ENCODE measurements at regions not wholly inside any gene's neighbourhood (a gene's known extent, or its start where the extent isn't known, plus 50 kb on each side); places are given as distances from the start of the nearest gene placed in this dataset.

DNA sequence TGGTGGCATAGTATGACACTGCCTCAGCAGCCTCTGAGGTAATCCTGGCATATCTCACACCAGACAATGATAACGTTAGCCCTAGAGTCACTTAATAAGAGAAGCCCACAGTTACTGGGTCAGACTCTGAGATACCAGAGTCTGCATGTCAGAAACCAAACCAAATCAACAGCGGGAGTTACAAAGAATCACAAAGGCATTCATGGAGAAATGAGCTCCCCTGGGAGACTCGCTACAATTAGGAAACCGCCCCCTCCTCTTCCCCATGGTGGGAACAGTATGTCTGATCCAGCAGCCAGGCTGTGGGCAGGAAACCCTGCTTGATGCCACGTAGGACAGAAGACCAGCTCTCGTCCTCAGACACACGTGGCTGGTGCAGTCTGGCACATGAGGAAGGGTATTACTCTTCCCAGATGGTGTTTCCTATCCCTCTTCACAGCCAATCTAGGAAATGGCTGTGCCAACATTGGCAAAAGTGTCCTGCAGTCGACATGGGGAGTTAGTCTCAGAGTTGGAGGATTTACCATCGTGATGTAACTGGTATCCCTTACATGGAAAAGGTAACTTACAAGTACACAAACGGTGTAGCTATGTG is 485.4 kb downstream of the ZNF608 start:
- no peak overlapping the region for H3K27ac Mint-ChIP-seq
- H3K36me3 Mint-ChIP-seq, result no peaks in the 10 kb centered on the region
- no peak overlapping the region for H3K4me3 Mint-ChIP-seq
- CTCF ChIA-PET, result no interaction called here
- no peaks in the 10 kb centered on the region for H3K4me1 Mint-ChIP-seq (ENCODE audit: low read depth)
- peaks cover 2% of the 10 kb centered on the region for H3K9me3 Mint-ChIP-seq
- intact Hi-C loops (cut with micrococcal nuclease), result no loop called here
- no peak for DNase-seq
- no peaks in the 10 kb centered on the region for H3K27me3 Mint-ChIP-seq
- POLR2A ChIA-PET, result no interaction called here

GRCh38 chr5:124259017-124259416 is 487.4 kb downstream of the ZNF608 start:
- intact Hi-C loops (cut with micrococcal nuclease), result no loop called here
- H3K36me3 Mint-ChIP-seq, result no peaks in the 10 kb centered on the region
- CTCF ChIA-PET, result no interaction called here

GRCh38 chr5:124257048-124257447 is 489.4 kb downstream of the ZNF608 start:
- intact Hi-C loops (cut with micrococcal nuclease), result no loop called here
- POLR2A ChIA-PET, result no interaction called here
- DNase-seq, result no peak
- H3K36me3 Mint-ChIP-seq, result no peaks in the 10 kb centered on the region
- no peaks in the 10 kb centered on the region for H3K27me3 Mint-ChIP-seq
- H3K4me3 Mint-ChIP-seq, result no peak overlapping the region
- no peaks in the 10 kb centered on the region for H3K4me1 Mint-ChIP-seq (ENCODE audit: low read depth)
- peaks cover 6% of the 10 kb centered on the region for H3K9me3 Mint-ChIP-seq
- H3K27ac Mint-ChIP-seq, result no peak overlapping the region
- CTCF ChIA-PET, result no interaction called here

More at GRCh38 chr5:124259017-124259416, 487.4 kb downstream of the ZNF608 start:
- H3K9me3 Mint-ChIP-seq, result peaks cover 6% of the 10 kb centered on the region
- H3K27ac Mint-ChIP-seq, result no peak overlapping the region
- H3K27me3 Mint-ChIP-seq, result no peaks in the 10 kb centered on the region
- no peak overlapping the region for H3K4me3 Mint-ChIP-seq
- H3K4me1 Mint-ChIP-seq (ENCODE audit: low read depth), result no peaks in the 10 kb centered on the region
- POLR2A ChIA-PET, result no interaction called here
- no peak for DNase-seq

DNA sequence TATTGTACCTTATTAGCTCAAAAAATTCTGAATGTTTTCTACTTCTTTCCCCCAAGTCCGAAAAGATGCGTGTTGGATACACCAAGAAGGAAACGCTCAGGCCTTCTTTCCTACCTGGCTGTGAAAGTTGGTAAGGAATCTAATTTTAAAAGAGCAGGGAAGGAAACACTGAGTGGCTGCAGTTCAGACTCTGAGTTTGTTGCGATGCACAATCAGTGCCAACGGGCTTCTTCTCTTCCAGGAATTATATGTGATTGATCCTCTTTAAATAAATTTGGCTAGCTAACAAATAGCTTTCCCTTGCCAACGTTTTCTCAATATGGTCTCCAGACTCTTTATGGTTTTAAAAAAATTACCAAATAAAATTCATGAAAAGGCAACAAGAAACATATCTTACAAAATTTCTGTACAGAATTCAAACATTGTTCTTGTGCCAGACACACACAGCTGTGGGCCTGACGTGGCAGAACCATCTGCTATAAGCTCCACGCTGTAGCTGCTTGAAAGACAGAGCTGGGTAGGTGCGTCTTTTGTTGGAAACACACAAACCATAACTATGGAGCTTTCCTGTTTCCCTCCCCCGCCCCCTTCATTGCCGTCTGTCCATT is 493.1 kb downstream of the ZNF608 start:
- Mint-ChIP-seq H3K36me3 (no peaks in the 10 kb centered on the region), H3K4me1 (ENCODE audit: low read depth) (no peaks in the 10 kb centered on the region), H3K9me3 (peaks cover 6% of the 10 kb centered on the region), H3K4me3 (no peak overlapping the region), H3K27me3 (no peaks in the 10 kb centered on the region), H3K27ac (no peak overlapping the region)
- POLR2A ChIA-PET, result no interaction called here
- intact Hi-C loops (cut with micrococcal nuclease), result no loop called here
- DNase-seq, result no peak
- CTCF ChIA-PET, result no interaction called here

GRCh38 chr5:124252747-124253146 is 493.7 kb downstream of the ZNF608 start:
- Mint-ChIP-seq H3K9me3 (peaks cover 6% of the 10 kb centered on the region), H3K27me3 (no peaks in the 10 kb centered on the region)

DNA sequence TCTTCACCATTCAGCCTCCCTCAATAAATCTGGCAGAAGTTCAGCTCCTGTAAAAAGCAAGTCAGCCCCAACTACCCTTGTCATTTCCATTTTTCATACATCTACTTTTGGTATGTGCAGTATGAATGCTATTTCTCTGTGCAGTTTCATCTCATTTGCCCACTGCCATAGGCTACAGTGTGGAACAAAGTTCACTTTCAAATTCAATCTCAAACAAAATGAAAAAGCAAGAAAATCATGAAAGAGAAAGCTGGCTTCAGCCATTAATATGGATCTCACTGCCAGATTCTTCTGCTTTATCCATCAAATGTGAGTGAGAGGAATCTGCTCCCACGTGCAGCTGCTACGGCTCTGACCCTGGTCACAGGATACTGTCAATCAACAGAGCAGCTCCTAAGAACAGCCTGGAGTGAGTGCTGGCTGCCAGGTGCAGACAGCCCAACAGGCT is 494.2 kb downstream of the ZNF608 start:
- H3K36me3 Mint-ChIP-seq, result no peaks in the 10 kb centered on the region
- ChIA-PET POLR2A (no interaction called here), CTCF (no interaction called here)
- H3K27ac Mint-ChIP-seq, result no peak overlapping the region
- H3K4me1 Mint-ChIP-seq (ENCODE audit: low read depth), result no peaks in the 10 kb centered on the region
- DNase-seq, result no peak
- intact Hi-C loops (cut with micrococcal nuclease), result no loop called here
- no peak overlapping the region for H3K4me3 Mint-ChIP-seq
- H3K27me3 Mint-ChIP-seq, result no peaks in the 10 kb centered on the region
- H3K9me3 Mint-ChIP-seq, result peaks cover 4% of the 10 kb centered on the region

More at GRCh38 chr5:124252747-124253146, 493.7 kb downstream of the ZNF608 start:
- H3K27ac Mint-ChIP-seq, result no peak overlapping the region
- no peaks in the 10 kb centered on the region for H3K36me3 Mint-ChIP-seq
- no peak overlapping the region for H3K4me3 Mint-ChIP-seq
- CTCF ChIA-PET, result no interaction called here
- DNase-seq, result no peak
- H3K4me1 Mint-ChIP-seq (ENCODE audit: low read depth), result no peaks in the 10 kb centered on the region
- intact Hi-C loops (cut with micrococcal nuclease), result no loop called here
- POLR2A ChIA-PET, result no interaction called here

- POLR2A ChIA-PET, result no interaction called here
Observed at GRCh38 chr5:124245276-124245675, 501.2 kb downstream of the ZNF608 start.

GRCh38 chr5:124240732-124241131 is 505.7 kb downstream of the ZNF608 start:
- Mint-ChIP-seq H3K27me3 (no peaks in the 10 kb centered on the region), H3K4me3 (no peak overlapping the region), H3K36me3 (no peaks in the 10 kb centered on the region), H3K9me3 (peaks cover 22% of the 10 kb centered on the region), H3K4me1 (ENCODE audit: low read depth) (no peaks in the 10 kb centered on the region), H3K27ac (no peak overlapping the region)
- intact Hi-C loops (cut with micrococcal nuclease), result no loop called here
- CTCF ChIA-PET, result no interaction called here
- POLR2A ChIA-PET, result no interaction called here
- DNase-seq, result no peak

More at GRCh38 chr5:124245276-124245675, 501.2 kb downstream of the ZNF608 start:
- CTCF ChIA-PET, result no interaction called here
- no peak for DNase-seq
- no peaks in the 10 kb centered on the region for H3K4me1 Mint-ChIP-seq (ENCODE audit: low read depth)
- peaks cover 18% of the 10 kb centered on the region for H3K9me3 Mint-ChIP-seq
- no peaks in the 10 kb centered on the region for H3K36me3 Mint-ChIP-seq
- no peaks in the 10 kb centered on the region for H3K27me3 Mint-ChIP-seq
- H3K27ac Mint-ChIP-seq, result no peak overlapping the region
- H3K4me3 Mint-ChIP-seq, result no peak overlapping the region
- intact Hi-C loops (cut with micrococcal nuclease), result no loop called here

DNA sequence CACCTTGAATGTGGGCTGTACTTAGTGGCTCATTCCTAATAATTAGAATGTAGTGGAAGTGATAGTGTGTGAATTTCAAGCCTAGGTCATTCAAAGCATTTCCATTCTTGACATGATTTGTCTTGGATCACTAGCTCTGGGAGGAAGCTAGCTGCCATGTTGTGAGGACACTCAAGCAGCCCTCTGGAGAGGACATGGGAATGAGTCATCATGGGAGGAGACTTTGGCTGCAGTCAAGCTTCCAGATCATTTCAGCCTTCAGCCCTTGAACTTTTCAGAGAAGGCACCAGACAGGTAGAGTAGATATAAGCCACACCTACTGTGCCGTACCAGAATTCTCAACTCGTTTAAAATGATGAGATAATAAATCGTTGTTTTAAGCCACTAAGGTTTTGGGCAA is 506.9 kb downstream of the ZNF608 start:
- DNase-seq, result no peak
- Mint-ChIP-seq H3K4me3 (no peak overlapping the region), H3K27ac (no peak overlapping the region), H3K27me3 (no peaks in the 10 kb centered on the region), H3K4me1 (ENCODE audit: low read depth) (no peaks in the 10 kb centered on the region), H3K9me3 (peaks cover 17% of the 10 kb centered on the region), H3K36me3 (no peaks in the 10 kb centered on the region)
- POLR2A ChIA-PET, result no interaction called here
- intact Hi-C loops (cut with micrococcal nuclease), result no loop called here
- CTCF ChIA-PET, result no interaction called here

- CTCF ChIA-PET, result no interaction called here
- POLR2A ChIA-PET, result no interaction called here
- Mint-ChIP-seq H3K27ac (no peak overlapping the region), H3K36me3 (no peaks in the 10 kb centered on the region), H3K4me3 (no peak overlapping the region), H3K27me3 (no peaks in the 10 kb centered on the region), H3K9me3 (peaks cover 17% of the 10 kb centered on the region), H3K4me1 (ENCODE audit: low read depth) (no peaks in the 10 kb centered on the region)
- intact Hi-C loops (cut with micrococcal nuclease), result no loop called here
- no peak for DNase-seq
Observed at GRCh38 chr5:124238350-124238749, 508.1 kb downstream of the ZNF608 start.

DNA sequence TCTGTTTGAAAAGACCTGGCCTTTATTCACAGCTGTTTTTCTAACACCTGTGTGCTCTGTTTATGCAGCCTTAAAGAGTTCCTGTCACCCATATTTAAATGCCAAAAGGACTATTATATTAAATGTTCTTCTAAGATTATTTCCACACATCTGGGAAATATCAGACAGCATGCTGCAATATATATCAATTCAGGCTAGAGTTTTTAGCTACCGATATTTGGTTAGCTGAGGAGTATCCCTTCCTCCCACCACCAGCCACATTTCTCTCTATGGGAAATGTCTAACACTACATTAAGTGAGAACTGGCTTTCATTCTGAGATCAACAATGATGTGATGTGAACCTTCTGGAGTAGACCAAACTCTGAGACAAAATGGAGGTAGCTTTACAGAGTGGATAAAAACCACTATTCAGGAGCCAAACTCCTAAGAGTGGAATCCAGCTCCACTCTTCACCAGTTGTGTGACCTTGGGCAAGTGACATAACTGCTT is 509.2 kb downstream of the ZNF608 start:
- Mint-ChIP-seq H3K4me1 (ENCODE audit: low read depth) (no peaks in the 10 kb centered on the region), H3K4me3 (no peak overlapping the region), H3K27me3 (no peaks in the 10 kb centered on the region), H3K36me3 (no peaks in the 10 kb centered on the region), H3K9me3 (peaks cover 14% of the 10 kb centered on the region), H3K27ac (no peak overlapping the region)
- no peak for DNase-seq
- POLR2A ChIA-PET, result no interaction called here
- CTCF ChIA-PET, result no interaction called here
- intact Hi-C loops (cut with micrococcal nuclease), result no loop called here

- Mint-ChIP-seq H3K27me3 (no peaks in the 10 kb centered on the region), H3K9me3 (peaks cover 9% of the 10 kb centered on the region), H3K4me3 (no peak overlapping the region), H3K4me1 (ENCODE audit: low read depth) (no peaks in the 10 kb centered on the region), H3K27ac (no peak overlapping the region), H3K36me3 (no peaks in the 10 kb centered on the region)
- CTCF ChIA-PET, result no interaction called here
- intact Hi-C loops (cut with micrococcal nuclease), result no loop called here
- no peak for DNase-seq
- POLR2A ChIA-PET, result no interaction called here
Observed at GRCh38 chr5:124236361-124237205, 509.9 kb downstream of the ZNF608 start.

- Mint-ChIP-seq H3K27ac (no peak overlapping the region), H3K27me3 (no peaks in the 10 kb centered on the region), H3K4me1 (ENCODE audit: low read depth) (no peaks in the 10 kb centered on the region), H3K9me3 (peaks cover 12% of the 10 kb centered on the region), H3K4me3 (no peak overlapping the region), H3K36me3 (no peaks in the 10 kb centered on the region)
- intact Hi-C loops (cut with micrococcal nuclease), result no loop called here
- no peak for DNase-seq
- ChIA-PET POLR2A (no interaction called here), CTCF (no interaction called here)
Observed at GRCh38 chr5:124235576-124235975, 510.9 kb downstream of the ZNF608 start.

Data from activated CD4-positive, alpha-beta memory T cell treated with anti-CD3 and anti-CD28 coated beads for 36 hours (primary cell).